ENCODE measurements at regions not wholly inside any gene's neighbourhood (a gene's known extent, or its start where the extent isn't known, plus 50 kb on each side); places are given as distances from the start of the nearest gene placed in this dataset.

DNA sequence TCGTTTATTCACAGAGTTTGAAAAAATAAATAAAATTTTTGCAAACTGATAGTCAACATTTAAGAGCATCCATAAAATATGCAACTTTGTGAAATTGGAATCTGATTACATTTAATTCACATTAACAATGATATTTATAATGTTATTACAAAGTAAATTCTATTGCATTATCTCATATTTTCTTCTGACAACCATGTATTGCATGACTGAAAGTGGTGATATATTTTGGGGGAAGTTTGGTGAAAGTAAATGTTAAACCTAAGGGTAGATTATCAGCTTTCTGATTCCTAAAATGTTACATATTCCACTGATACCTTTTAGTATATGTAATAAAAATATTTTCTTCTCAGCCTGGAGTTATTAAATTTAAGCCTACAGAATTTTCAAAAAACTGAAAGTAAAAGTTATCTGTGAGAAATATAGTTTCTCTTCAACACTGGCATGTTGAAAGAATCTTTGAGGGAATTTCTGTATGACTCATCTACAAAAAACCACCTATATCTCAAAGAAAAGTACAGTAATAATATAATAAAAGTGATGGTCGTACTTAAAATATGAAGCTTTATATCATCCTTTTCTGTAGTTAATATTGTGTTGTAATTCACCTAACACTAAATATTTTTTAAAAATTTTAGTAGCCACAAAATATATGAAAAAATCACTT, 1179.6 kb upstream of the PCDH7 start:
- TF ChIP-seq, protein P1, sequence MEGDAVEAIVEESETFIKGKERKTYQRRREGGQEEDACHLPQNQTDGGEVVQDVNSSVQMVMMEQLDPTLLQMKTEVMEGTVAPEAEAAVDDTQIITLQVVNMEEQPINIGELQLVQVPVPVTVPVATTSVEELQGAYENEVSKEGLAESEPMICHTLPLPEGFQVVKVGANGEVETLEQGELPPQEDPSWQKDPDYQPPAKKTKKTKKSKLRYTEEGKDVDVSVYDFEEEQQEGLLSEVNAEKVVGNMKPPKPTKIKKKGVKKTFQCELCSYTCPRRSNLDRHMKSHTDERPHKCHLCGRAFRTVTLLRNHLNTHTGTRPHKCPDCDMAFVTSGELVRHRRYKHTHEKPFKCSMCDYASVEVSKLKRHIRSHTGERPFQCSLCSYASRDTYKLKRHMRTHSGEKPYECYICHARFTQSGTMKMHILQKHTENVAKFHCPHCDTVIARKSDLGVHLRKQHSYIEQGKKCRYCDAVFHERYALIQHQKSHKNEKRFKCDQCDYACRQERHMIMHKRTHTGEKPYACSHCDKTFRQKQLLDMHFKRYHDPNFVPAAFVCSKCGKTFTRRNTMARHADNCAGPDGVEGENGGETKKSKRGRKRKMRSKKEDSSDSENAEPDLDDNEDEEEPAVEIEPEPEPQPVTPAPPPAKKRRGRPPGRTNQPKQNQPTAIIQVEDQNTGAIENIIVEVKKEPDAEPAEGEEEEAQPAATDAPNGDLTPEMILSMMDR (IDR thresholded peaks at IDR 0.05; ENCODE audit: low read depth, low read length): no peak
- TF ChIP-seq POLR2A (IDR thresholded peaks at IDR 0.05; ENCODE audit: extremely low read depth, insufficient read length): no peak
- TF ChIP-seq, protein P2, sequence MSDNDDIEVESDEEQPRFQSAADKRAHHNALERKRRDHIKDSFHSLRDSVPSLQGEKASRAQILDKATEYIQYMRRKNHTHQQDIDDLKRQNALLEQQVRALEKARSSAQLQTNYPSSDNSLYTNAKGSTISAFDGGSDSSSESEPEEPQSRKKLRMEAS (IDR thresholded peaks at IDR 0.05; ENCODE audit: low read depth, low read length): no peak
